H9 (cell line): ENCODE measurements at regions not wholly inside any gene's neighbourhood (a gene's known extent, or its start where the extent isn't known, plus 50 kb on each side); places are given as distances from the start of the nearest gene placed in this dataset.

Experiments used
- DNase-seq: peaks from one replicate; pipeline ENCODE4 v3.0.0-alpha.2; 2017
- H2AFZ ChIP-seq: one replicate; pipeline ENCODE4 v1.6.1; 2013; ENCODE audit warnings: mild to moderate bottlenecking, low read length, control low read depth, moderate library complexity
- H2AK5ac ChIP-seq: 2 replicates; pipeline ENCODE4 v1.6.1; 2013; ENCODE audit warnings: low read length, control low read depth, mixed read lengths; ENCODE audit not compliant: insufficient read length
- H2BK120ac ChIP-seq: one replicate; pipeline ENCODE4 v1.6.1; 2013; ENCODE audit warnings: low read depth, mild to moderate bottlenecking, low read length, control low read depth, inconsistent platforms; ENCODE audit not compliant: poor library complexity, severe bottlenecking
- H2BK12ac ChIP-seq: 2 replicates; pipeline ENCODE4 v1.6.1; 2013; ENCODE audit warnings: low read length, control low read depth, mixed read lengths, low read depth; ENCODE audit not compliant: insufficient read length
- H2BK15ac ChIP-seq: 2 replicates; pipeline ENCODE4 v1.6.1; 2013; ENCODE audit warnings: low read depth, low read length, control low read depth
- H2BK20ac ChIP-seq: one replicate; pipeline ENCODE4 v1.6.1; 2013; ENCODE audit warnings: low read depth, mild to moderate bottlenecking, low read length, control low read depth, inconsistent platforms; ENCODE audit not compliant: poor library complexity, severe bottlenecking
- H2BK5ac ChIP-seq: 2 replicates; pipeline ENCODE4 v1.6.1; 2013; ENCODE audit warnings: low read length, control low read depth, mixed read lengths; ENCODE audit not compliant: insufficient read length
- H3K14ac ChIP-seq: 2 replicates; pipeline ENCODE4 v1.6.1; 2013; ENCODE audit warnings: low read length, control low read depth; ENCODE audit not compliant: insufficient read depth
- H3K18ac ChIP-seq: 2 replicates; pipeline ENCODE4 v1.6.1; 2013; ENCODE audit warnings: low read depth, mild to moderate bottlenecking, mixed read lengths, low read length, control low read depth; ENCODE audit not compliant: insufficient read length
- H3K23ac ChIP-seq: 2 replicates; pipeline ENCODE4 v1.6.1; 2013; ENCODE audit warnings: low read length, control low read depth, mixed read lengths, low read depth; ENCODE audit not compliant: insufficient read length
- H3K23me2 ChIP-seq: 2 replicates; pipeline ENCODE4 v1.6.1; 2013; ENCODE audit warnings: low read depth, mild to moderate bottlenecking, mixed read lengths, low read length, control low read depth; ENCODE audit not compliant: insufficient read length, poor library complexity, severe bottlenecking
- H3K27ac ChIP-seq: 2 replicates; pipeline ENCODE4 v1.5.1; 2013; ENCODE audit warnings: low read length, control low read depth, mixed read lengths, low read depth; ENCODE audit not compliant: insufficient read length
- H3K27me3 ChIP-seq: 2 replicates; pipeline ENCODE4 v1.6.1; 2013; ENCODE audit warnings: low read length, control low read depth, inconsistent platforms; ENCODE audit not compliant: insufficient read depth
- H3K4ac ChIP-seq: 2 replicates; pipeline ENCODE4 v1.6.1; 2013; ENCODE audit warnings: low read depth, mild to moderate bottlenecking, control low read depth, inconsistent platforms, low read length, moderate library complexity
- H3K4me1 ChIP-seq: 2 replicates; pipeline ENCODE4 v1.6.1; 2013; ENCODE audit warnings: low read length, control low read depth, inconsistent platforms; ENCODE audit not compliant: insufficient read depth
- H3K4me2 ChIP-seq: 2 replicates; pipeline ENCODE4 v1.6.1; 2013; ENCODE audit warnings: low read length, control low read depth, mixed read lengths; ENCODE audit not compliant: insufficient read length, insufficient read depth
- H3K56ac ChIP-seq: 2 replicates; pipeline ENCODE4 v1.6.1; 2013; ENCODE audit warnings: low read depth, mild to moderate bottlenecking, mixed read lengths, low read length, control low read depth; ENCODE audit not compliant: insufficient read length
- H3K79me1 ChIP-seq: 2 replicates; pipeline ENCODE4 v1.6.1; 2013; ENCODE audit warnings: low read depth, mild to moderate bottlenecking, moderate library complexity, low read length, control low read depth, inconsistent platforms; ENCODE audit not compliant: insufficient read depth, poor library complexity, severe bottlenecking
- H3K79me2 ChIP-seq: 2 replicates; pipeline ENCODE4 v1.6.1; 2013; ENCODE audit warnings: low read length, control low read depth, inconsistent platforms; ENCODE audit not compliant: insufficient read depth
- H3K9ac ChIP-seq: 2 replicates; pipeline ENCODE4 v1.6.1; 2013; ENCODE audit warnings: low read length, control low read depth, mixed read lengths; ENCODE audit not compliant: insufficient read length; ENCODE audit errors: extremely low read depth
- H3K9me3 ChIP-seq: one replicate; pipeline ENCODE4 v1.6.1; 2013; ENCODE audit warnings: low read depth, low read length, inconsistent platforms; ENCODE audit not compliant: control insufficient read depth
- H3T11ph ChIP-seq: one replicate; pipeline ENCODE4 v1.6.1; 2013; ENCODE audit warnings: mild to moderate bottlenecking, low read length, control low read depth, inconsistent platforms
- H4K20me1 ChIP-seq: one replicate; pipeline ENCODE4 v1.6.1; 2013; ENCODE audit not compliant: control insufficient read depth, insufficient read length, insufficient read depth
- H4K5ac ChIP-seq: 2 replicates; pipeline ENCODE4 v1.6.1; 2013; ENCODE audit warnings: low read depth, mild to moderate bottlenecking, mixed read lengths, low read length, control low read depth; ENCODE audit not compliant: insufficient read length
- H4K8ac ChIP-seq: replicated peaks from 2 replicates; pipeline ENCODE4 v1.6.1; 2013; ENCODE audit warnings: low read length, control low read depth, mixed read lengths, low read depth; ENCODE audit not compliant: insufficient read length
- H4K91ac ChIP-seq: 2 replicates; pipeline ENCODE4 v1.6.1; 2013; ENCODE audit warnings: low read depth, mild to moderate bottlenecking, moderate library complexity, mixed read lengths, low read length, control low read depth; ENCODE audit not compliant: insufficient read length
- H3K27ac Mint-ChIP-seq, 3 experiments: 2 replicates in 2 of 3; 3 replicates in 1 of 3; pipeline ENCODE4 v1.8.0; 2020 to 2021; ENCODE audit warnings: mixed read lengths in 3 of 3, mild to moderate bottlenecking in 1 of 3, moderate library complexity in 1 of 3
- H3K27me3 Mint-ChIP-seq: 2 replicates; pipeline ENCODE4 v1.8.0; 2021; ENCODE audit warnings: low read depth, mild to moderate bottlenecking, moderate library complexity, mixed read lengths
- H3K36me3 Mint-ChIP-seq, 3 experiments: 2 replicates in 2 of 3; 3 replicates in 1 of 3; pipeline ENCODE4 v1.8.0; 2020 to 2021; ENCODE audit warnings: low read depth in 3 of 3, mixed read lengths in 3 of 3; ENCODE audit not compliant: insufficient read depth in 1 of 3
- H3K4me1 Mint-ChIP-seq, 2 experiments: 2 replicates each; pipeline ENCODE4 v1.8.0; 2020; ENCODE audit warnings: mixed read lengths in 2 of 2
- H3K4me3 Mint-ChIP-seq, 2 experiments: 2 replicates in 1 of 2; 3 replicates in 1 of 2; pipeline ENCODE4 v1.8.0; 2020 to 2021; ENCODE audit warnings: mild to moderate bottlenecking in 2 of 2, mixed read lengths in 2 of 2, moderate library complexity in 1 of 2
- H3K9me3 Mint-ChIP-seq, 2 experiments: 2 replicates in 1 of 2; 3 replicates in 1 of 2; pipeline ENCODE4 v1.8.0; 2020; ENCODE audit warnings: mild to moderate bottlenecking in 2 of 2, mixed read lengths in 2 of 2, moderate library complexity in 1 of 2
- WGBS: extraction: QIAGEN DNeasy Blood & Tissue Kit; methylation state at CpG from one replicate; pipeline ENCODE4 v1.1.7; 2013; ENCODE audit warnings: missing lambda C conversion rate, low lambda C conversion rate, mixed read lengths; ENCODE audit not compliant: insufficient read length; ENCODE audit errors: extremely low coverage; 5-methylcytosine and 5-hydroxymethylcytosine counted together
- TF ChIP-seq, protein P1 (sequence below): fragments of 200-600 bp; sonication (generic); conservative IDR thresholded peaks from 3 replicates; pipeline ENCODE4 v1.8.0; 2021; ENCODE audit warnings: antibody characterized with exemption, mild to moderate bottlenecking

- H4K8ac ChIP-seq = no peak overlapping the region
- no peak overlapping the region for H3K9ac ChIP-seq
- H4K5ac ChIP-seq = no peak overlapping the region
- H3K79me2 ChIP-seq = no peaks in the 10 kb centered on the region
- Mint-ChIP-seq H3K9me3 (no peaks in the 10 kb centered on the region), H3K4me3 (no peak overlapping the region), H3K4me1 (peaks cover 3 to 10% of the 10 kb centered on the region in 2 experiments; a peak in 2 of 4 replicates), H3K36me3 (no peaks in the 10 kb centered on the region; a peak in 1 of 7 replicates), H3K27ac (no peak overlapping the region), H3K27me3 (no peaks in the 10 kb centered on the region; the same call in 1 of the 2 replicates)
- no peak overlapping the region for H3K23ac ChIP-seq
- H2BK120ac ChIP-seq = no peak overlapping the region
- no peak for DNase-seq
- no peak overlapping the region for H2AFZ ChIP-seq
- H3K9me3 ChIP-seq = no peaks in the 10 kb centered on the region
- no peak overlapping the region for H3K27ac ChIP-seq
- H2BK20ac ChIP-seq = no peak overlapping the region
- H4K91ac ChIP-seq = no peak overlapping the region
- H3K4me2 ChIP-seq = no peak overlapping the region
- H2BK12ac ChIP-seq = no peak overlapping the region
- WGBS = no CpG with 5 or more reads among the region's 3 CpGs
- H3K56ac ChIP-seq = no peak overlapping the region
- H2BK15ac ChIP-seq = no peak overlapping the region
- H3K14ac ChIP-seq = no peak overlapping the region
- H3K23me2 ChIP-seq = no peaks in the 10 kb centered on the region
- H3K79me1 ChIP-seq = no peaks in the 10 kb centered on the region
- H2BK5ac ChIP-seq = no peak overlapping the region
- no peak overlapping the region for H2AK5ac ChIP-seq
- H3K18ac ChIP-seq = no peak overlapping the region
- H3K27me3 ChIP-seq = no peaks in the 10 kb centered on the region
- H4K20me1 ChIP-seq = no peaks in the 10 kb centered on the region
- H3K4ac ChIP-seq = no peak overlapping the region
- TF ChIP-seq, protein P1, sequence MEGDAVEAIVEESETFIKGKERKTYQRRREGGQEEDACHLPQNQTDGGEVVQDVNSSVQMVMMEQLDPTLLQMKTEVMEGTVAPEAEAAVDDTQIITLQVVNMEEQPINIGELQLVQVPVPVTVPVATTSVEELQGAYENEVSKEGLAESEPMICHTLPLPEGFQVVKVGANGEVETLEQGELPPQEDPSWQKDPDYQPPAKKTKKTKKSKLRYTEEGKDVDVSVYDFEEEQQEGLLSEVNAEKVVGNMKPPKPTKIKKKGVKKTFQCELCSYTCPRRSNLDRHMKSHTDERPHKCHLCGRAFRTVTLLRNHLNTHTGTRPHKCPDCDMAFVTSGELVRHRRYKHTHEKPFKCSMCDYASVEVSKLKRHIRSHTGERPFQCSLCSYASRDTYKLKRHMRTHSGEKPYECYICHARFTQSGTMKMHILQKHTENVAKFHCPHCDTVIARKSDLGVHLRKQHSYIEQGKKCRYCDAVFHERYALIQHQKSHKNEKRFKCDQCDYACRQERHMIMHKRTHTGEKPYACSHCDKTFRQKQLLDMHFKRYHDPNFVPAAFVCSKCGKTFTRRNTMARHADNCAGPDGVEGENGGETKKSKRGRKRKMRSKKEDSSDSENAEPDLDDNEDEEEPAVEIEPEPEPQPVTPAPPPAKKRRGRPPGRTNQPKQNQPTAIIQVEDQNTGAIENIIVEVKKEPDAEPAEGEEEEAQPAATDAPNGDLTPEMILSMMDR = no peak
- no peak overlapping the region for H3T11ph ChIP-seq
- peaks cover 4% of the 10 kb centered on the region; the same call in 1 of the 2 replicates for H3K4me1 ChIP-seq
These were observed 661.8 kb upstream of the WWC1 start for GRCh38 chr5:167629634-167630033.
